NB4 (cell line): ENCODE measurements at regions not wholly inside any gene's neighbourhood (a gene's known extent, or its start where the extent isn't known, plus 50 kb on each side); places are given as distances from the start of the nearest gene placed in this dataset.

ENCODE experiments used
- POLR2A ChIP-seq: IDR thresholded peaks from 2 replicates; pipeline ENCODE4 v1.6.1; 2011; ENCODE audit warnings: mild to moderate bottlenecking; ENCODE audit not compliant: insufficient read length; ENCODE audit errors: extremely low read depth
- TF ChIP-seq, protein P1 (sequence below): IDR thresholded peaks from one replicate; pipeline ENCODE4 v1.5.1; 2012; ENCODE audit warnings: low read depth, low read length
- TF ChIP-seq, protein P2 (sequence below): IDR thresholded peaks from 2 replicates; pipeline ENCODE4 v1.6.1; 2011; ENCODE audit warnings: low read depth, low read length

DNA sequence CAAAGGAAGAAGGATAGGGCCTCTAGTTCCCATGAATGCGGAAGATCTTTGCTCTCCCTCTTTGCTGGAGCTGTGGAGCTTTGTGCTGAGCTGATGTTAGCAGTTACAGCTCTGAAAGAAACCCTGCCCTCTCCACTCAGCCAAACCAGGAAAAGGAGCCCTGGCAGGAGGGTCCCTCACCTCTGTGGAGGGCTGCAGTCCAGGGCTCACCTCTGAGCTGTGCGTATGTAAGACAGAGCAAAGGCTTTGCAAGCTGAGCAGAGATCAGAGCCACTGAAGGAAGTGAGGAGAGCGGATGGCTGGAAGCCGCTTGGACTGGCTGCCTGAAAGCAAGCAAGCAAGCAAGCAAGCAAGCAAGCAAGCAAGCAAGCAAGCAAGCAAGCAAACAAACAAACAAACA lies 84.7 kb downstream of the RAMP3 start:
- TF ChIP-seq, protein P1, sequence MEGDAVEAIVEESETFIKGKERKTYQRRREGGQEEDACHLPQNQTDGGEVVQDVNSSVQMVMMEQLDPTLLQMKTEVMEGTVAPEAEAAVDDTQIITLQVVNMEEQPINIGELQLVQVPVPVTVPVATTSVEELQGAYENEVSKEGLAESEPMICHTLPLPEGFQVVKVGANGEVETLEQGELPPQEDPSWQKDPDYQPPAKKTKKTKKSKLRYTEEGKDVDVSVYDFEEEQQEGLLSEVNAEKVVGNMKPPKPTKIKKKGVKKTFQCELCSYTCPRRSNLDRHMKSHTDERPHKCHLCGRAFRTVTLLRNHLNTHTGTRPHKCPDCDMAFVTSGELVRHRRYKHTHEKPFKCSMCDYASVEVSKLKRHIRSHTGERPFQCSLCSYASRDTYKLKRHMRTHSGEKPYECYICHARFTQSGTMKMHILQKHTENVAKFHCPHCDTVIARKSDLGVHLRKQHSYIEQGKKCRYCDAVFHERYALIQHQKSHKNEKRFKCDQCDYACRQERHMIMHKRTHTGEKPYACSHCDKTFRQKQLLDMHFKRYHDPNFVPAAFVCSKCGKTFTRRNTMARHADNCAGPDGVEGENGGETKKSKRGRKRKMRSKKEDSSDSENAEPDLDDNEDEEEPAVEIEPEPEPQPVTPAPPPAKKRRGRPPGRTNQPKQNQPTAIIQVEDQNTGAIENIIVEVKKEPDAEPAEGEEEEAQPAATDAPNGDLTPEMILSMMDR: no peak
- no peak for TF ChIP-seq POLR2A
- TF ChIP-seq, protein P2, sequence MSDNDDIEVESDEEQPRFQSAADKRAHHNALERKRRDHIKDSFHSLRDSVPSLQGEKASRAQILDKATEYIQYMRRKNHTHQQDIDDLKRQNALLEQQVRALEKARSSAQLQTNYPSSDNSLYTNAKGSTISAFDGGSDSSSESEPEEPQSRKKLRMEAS: no peak
